HCT116 (cell line): ENCODE measurements at regions not wholly inside any gene's neighbourhood (a gene's known extent, or its start where the extent isn't known, plus 50 kb on each side); places are given as distances from the start of the nearest gene placed in this dataset.

Experiments
- SP1 ChIP-seq: IDR thresholded peaks from 2 replicates; pipeline ENCODE4 v1.6.1; 2012; ENCODE audit warnings: low read depth
- TF ChIP-seq, protein P1 (sequence below), 3 experiments: fragments of 200-600 bp in 1 of 3; sonication (generic) in 1 of 3; IDR thresholded peaks in 2 of 3; conservative IDR thresholded peaks in 1 of 3; 2 replicates each; pipeline ENCODE4 v1.5.1; 2012 to 2017; ENCODE audit warnings: low read depth in 2 of 3, low read length in 2 of 3, antibody characterized with exemption in 1 of 3, borderline replicate concordance in 1 of 3, control low read depth in 1 of 3, mild to moderate bottlenecking in 1 of 3, mixed read lengths in 1 of 3, mixed run types in 1 of 3, moderate library complexity in 1 of 3; ENCODE audit not compliant: insufficient read depth in 1 of 3

DNA sequence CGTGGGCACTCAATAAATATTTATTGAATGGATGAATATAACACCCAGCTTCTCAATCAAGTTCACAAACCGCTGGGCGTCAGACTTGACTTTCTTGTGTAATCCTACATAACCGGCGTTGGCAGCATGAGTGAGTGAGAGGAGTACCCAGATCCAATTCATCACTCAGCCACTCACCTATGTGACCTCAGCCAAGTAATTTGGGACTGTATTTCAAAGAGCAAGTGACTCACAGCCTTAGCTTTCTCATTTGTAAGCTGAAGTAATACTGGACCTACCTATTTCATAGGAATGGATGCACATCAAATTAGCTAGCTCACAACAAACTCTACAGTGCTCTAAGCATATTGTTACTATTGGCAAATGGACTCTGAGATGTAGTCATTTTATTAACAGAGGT lies 53.8 kb upstream of the FAM204A start:
- TF ChIP-seq, protein P1, sequence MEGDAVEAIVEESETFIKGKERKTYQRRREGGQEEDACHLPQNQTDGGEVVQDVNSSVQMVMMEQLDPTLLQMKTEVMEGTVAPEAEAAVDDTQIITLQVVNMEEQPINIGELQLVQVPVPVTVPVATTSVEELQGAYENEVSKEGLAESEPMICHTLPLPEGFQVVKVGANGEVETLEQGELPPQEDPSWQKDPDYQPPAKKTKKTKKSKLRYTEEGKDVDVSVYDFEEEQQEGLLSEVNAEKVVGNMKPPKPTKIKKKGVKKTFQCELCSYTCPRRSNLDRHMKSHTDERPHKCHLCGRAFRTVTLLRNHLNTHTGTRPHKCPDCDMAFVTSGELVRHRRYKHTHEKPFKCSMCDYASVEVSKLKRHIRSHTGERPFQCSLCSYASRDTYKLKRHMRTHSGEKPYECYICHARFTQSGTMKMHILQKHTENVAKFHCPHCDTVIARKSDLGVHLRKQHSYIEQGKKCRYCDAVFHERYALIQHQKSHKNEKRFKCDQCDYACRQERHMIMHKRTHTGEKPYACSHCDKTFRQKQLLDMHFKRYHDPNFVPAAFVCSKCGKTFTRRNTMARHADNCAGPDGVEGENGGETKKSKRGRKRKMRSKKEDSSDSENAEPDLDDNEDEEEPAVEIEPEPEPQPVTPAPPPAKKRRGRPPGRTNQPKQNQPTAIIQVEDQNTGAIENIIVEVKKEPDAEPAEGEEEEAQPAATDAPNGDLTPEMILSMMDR (IDR thresholded peaks at IDR 0.05 in 2 of 3, conservative IDR thresholded peaks at IDR 0.05 in 1 of 3; ENCODE audit: borderline replicate concordance in 1 of 3, insufficient read depth in 1 of 3, low read depth in 2 of 3, low read length in 2 of 3) = no peak
- TF ChIP-seq SP1 = no peak
